ENCODE measurements at regions not wholly inside any gene's neighbourhood (a gene's known extent, or its start where the extent isn't known, plus 50 kb on each side); places are given as distances from the start of the nearest gene placed in this dataset.

GRCh38 chr1:213570487-213570886 is 417.3 kb upstream of the PROX1 start:
- no peak for TF ChIP-seq CTCF (IDR thresholded peaks at IDR 0.05; ENCODE audit: insufficient read depth, low read depth, low read length)
- H3K4me3 ChIP-seq (ENCODE audit: low read depth, low read length): no peak overlapping the region
- DNase-seq (ENCODE audit: low read depth): no peak

- TF ChIP-seq CTCF (IDR thresholded peaks at IDR 0.05; ENCODE audit: insufficient read depth, low read depth, low read length): no peak
- H3K4me3 ChIP-seq (ENCODE audit: low read depth, low read length): no peak overlapping the region
- DNase-seq (ENCODE audit: low read depth): no peak
Measured at GRCh38 chr1:213571419-213571818, 416.4 kb upstream of the PROX1 start.

- DNase-seq (ENCODE audit: low read depth): no peak
- no peak overlapping the region for H3K4me3 ChIP-seq (ENCODE audit: low read depth, low read length)
- no peak for TF ChIP-seq CTCF (IDR thresholded peaks at IDR 0.05; ENCODE audit: insufficient read depth, low read depth, low read length)
Measured at GRCh38 chr1:213571843-213572242, 415.9 kb upstream of the PROX1 start.

DNA sequence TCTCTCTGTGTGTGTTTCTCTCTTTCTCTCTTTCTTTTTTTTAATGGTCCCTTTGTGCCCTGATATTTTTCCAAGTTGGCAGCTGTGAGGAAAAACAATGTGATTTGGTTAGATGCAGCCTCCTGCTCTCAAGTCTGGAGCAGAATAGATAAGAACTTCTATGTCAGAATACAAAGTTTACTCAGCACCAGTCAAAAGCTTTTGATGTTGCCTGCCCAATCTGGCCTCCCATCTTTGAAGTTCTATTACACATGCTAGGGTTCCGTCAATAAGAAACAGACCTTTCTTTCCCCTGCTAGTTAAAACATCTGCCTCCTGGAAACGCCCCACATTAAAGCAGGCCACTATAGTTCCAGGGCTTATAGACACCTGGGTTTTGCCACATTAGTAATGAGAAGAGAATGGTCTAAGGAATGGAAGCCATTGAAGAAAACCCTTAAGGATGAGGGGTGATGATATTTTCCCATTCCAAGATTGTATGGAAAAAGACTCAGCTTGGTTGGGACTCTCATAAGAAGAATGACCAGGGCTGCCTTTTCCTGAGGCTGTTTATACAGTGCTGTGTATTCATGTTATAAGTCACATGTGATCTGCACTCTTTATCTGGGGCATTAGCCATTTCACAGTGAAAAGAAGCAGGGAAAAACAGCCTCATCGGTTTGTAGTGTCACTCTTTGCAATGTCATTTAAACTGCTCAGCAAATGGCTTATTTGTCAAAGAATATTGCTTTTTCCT is 414.7 kb upstream of the PROX1 start:
- TF ChIP-seq CTCF (IDR thresholded peaks at IDR 0.05; ENCODE audit: insufficient read depth, low read depth, low read length): no peak
- H3K4me3 ChIP-seq (ENCODE audit: low read depth, low read length): no peak overlapping the region

DNA sequence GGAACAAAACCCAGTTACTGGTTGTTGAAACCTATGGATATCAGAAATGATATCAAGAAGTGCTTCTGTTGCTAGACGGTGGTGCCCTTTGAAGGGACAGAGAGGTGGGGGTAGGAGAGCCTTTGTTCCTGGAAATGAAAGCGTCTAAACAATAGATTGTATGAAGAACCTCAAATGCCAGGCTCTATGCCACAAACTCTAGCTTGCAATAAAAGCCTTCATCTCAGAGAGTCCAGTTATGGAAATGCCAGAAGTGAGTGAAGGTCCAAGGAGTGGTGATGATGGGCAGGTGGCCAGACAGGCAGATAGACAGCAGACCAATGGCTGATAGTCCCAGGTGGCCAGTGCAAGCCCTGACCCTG is 414.1 kb upstream of the PROX1 start:
- no peak for TF ChIP-seq CTCF (IDR thresholded peaks at IDR 0.05; ENCODE audit: insufficient read depth, low read depth, low read length)
- no peak for DNase-seq (ENCODE audit: low read depth)
- no peak overlapping the region for H3K4me3 ChIP-seq (ENCODE audit: low read depth, low read length)

More for the DNA sequence above, 414.7 kb upstream of the PROX1 start:
- no peak for DNase-seq (ENCODE audit: low read depth)

DNA sequence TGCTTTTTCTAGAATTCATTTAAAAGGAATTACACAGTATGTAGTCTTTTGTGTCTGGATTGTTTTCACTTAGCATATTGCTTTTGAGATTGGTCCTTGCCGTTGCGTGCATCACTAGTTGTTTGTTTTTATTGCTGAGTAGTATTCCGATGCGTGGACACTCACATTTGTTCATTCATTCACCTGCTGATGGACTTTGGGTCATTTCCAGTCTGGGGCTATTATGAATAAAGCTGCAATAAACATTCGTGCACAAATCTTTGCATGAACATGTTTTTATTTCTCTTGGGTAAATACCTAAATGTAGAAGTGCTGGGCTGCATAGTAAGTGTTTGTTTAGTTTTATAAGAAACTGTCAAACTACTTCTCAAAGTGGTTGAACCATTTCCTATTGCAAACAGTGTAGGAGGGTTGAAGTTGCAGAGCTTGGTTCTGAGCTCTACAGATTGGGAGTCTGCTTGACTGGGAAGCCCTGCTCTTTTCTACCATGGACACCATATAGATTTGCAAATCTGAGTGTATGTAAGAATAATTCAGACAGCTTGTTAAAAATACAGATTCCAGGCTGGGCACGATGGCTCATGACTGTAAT is 404.7 kb upstream of the PROX1 start:
- no peak overlapping the region for H3K4me3 ChIP-seq (ENCODE audit: low read depth, low read length)
- no peak for TF ChIP-seq CTCF (IDR thresholded peaks at IDR 0.05; ENCODE audit: insufficient read depth, low read depth, low read length)
- no peak for DNase-seq (ENCODE audit: low read depth)
